NT2/D1 (cell line): ENCODE measurements at regions not wholly inside any gene's neighbourhood (a gene's known extent, or its start where the extent isn't known, plus 50 kb on each side); places are given as distances from the start of the nearest gene placed in this dataset.
"Not testable (repeated sequence)": the region's sequence is repeated elsewhere in the genome, so short reads cannot be mapped to it uniquely, and the experiment has no call there.

Experiments used
- DNase-seq: peaks from one replicate; pipeline ENCODE4 v3.0.0-alpha.2; 2011; ENCODE audit warnings: low read depth, low spot score
- H3K27me3 ChIP-seq: 2 replicates; pipeline ENCODE4 v1.6.0; 2011; ENCODE audit warnings: mild to moderate bottlenecking; ENCODE audit not compliant: insufficient read length, insufficient read depth
- H3K36me3 ChIP-seq: 2 replicates; pipeline ENCODE4 v1.6.1; 2011; ENCODE audit warnings: mild to moderate bottlenecking, low read length, mixed read lengths; ENCODE audit not compliant: insufficient read depth, insufficient read length
- H3K4me1 ChIP-seq: 2 replicates; pipeline ENCODE4 v1.5.1; 2011; ENCODE audit not compliant: insufficient read depth, insufficient read length
- H3K4me3 ChIP-seq: 2 replicates; pipeline ENCODE4 v1.5.1; 2011; ENCODE audit warnings: low read depth; ENCODE audit not compliant: insufficient read length
- H3K9ac ChIP-seq: 2 replicates; pipeline ENCODE4 v1.6.0; 2011; ENCODE audit warnings: low read depth; ENCODE audit not compliant: insufficient read length
- H3K9me3 ChIP-seq: 2 replicates; pipeline ENCODE4 v1.5.1; 2011; ENCODE audit warnings: mild to moderate bottlenecking, low read length; ENCODE audit not compliant: insufficient read depth
- SUZ12 ChIP-seq: IDR thresholded peaks from 2 replicates; pipeline ENCODE4 v1.6.1; 2011; ENCODE audit not compliant: insufficient read length, insufficient read depth; ENCODE audit errors: extremely low read depth
- YY1 ChIP-seq: IDR thresholded peaks from 2 replicates; pipeline ENCODE4 v1.6.1; 2011; ENCODE audit not compliant: insufficient read length, insufficient read depth
- ZNF274 ChIP-seq: IDR thresholded peaks from 2 replicates; pipeline ENCODE4 v1.6.1; 2011; ENCODE audit warnings: mild to moderate bottlenecking, low read depth, low read length

DNA sequence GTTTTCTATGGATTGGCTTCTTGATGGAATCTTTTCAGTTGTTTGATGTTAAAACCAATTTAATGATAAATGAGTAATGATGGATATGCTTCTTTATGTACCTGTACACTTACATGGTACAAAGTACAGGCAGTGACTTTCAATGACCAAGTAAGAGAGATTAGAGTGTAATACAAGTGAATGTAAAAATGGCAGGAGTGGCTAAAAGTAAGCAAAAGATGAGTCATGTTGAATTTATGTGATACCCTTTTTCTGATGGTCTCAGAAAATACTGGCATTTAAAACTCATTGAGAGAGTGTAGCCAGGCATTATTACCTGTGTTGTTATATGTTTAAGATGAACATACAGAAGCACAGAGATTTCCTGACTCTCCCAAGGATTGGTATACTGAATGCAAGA is 97.1 kb downstream of the GPR85 start:
- no peaks in the 10 kb centered on the region for H3K4me1 ChIP-seq

GRCh38 chr7:112987171-112987570 is 99.5 kb downstream of the GPR85 start:
- Histone ChIP-seq H3K9ac (no peak overlapping the region), H3K9me3 (no peaks in the 10 kb centered on the region), H3K36me3 (no peaks in the 10 kb centered on the region), H3K4me3 (no peak overlapping the region), H3K4me1 (no peaks in the 10 kb centered on the region), H3K27me3 (no peaks in the 10 kb centered on the region)
- TF ChIP-seq YY1, result no peak
- TF ChIP-seq SUZ12, result no peak
- no peak for DNase-seq

More for the DNA sequence above, 97.1 kb downstream of the GPR85 start:
- H3K9me3 ChIP-seq, result no peaks in the 10 kb centered on the region
- TF ChIP-seq SUZ12, result no peak
- no peak for TF ChIP-seq ZNF274
- no peak for TF ChIP-seq YY1
- H3K36me3 ChIP-seq, result no peaks in the 10 kb centered on the region
- H3K9ac ChIP-seq, result no peak overlapping the region
- no peak for DNase-seq
- no peak overlapping the region for H3K4me3 ChIP-seq
- H3K27me3 ChIP-seq, result no peaks in the 10 kb centered on the region

GRCh38 chr7:112986256-112987031 is 100.2 kb downstream of the GPR85 start:
- H3K9me3 ChIP-seq, result no peaks in the 10 kb centered on the region
- DNase-seq, result no peak
- no peaks in the 10 kb centered on the region for H3K36me3 ChIP-seq
- no peak overlapping the region for H3K4me3 ChIP-seq
- H3K27me3 ChIP-seq, result no peaks in the 10 kb centered on the region
- TF ChIP-seq ZNF274, result no peak
- no peak for TF ChIP-seq YY1
- no peak for TF ChIP-seq SUZ12
- H3K9ac ChIP-seq, result no peak overlapping the region
- H3K4me1 ChIP-seq, result no peaks in the 10 kb centered on the region

- no peaks in the 10 kb centered on the region for H3K27me3 ChIP-seq
- no peaks in the 10 kb centered on the region for H3K9me3 ChIP-seq
- H3K4me1 ChIP-seq, result no peaks in the 10 kb centered on the region
- no peak for DNase-seq
- TF ChIP-seq SUZ12 (no peak), YY1 (no peak), ZNF274 (no peak)
- H3K36me3 ChIP-seq, result no peaks in the 10 kb centered on the region
- no peak overlapping the region for H3K9ac ChIP-seq
- no peak overlapping the region for H3K4me3 ChIP-seq
Measured at GRCh38 chr7:112985377-112985987, 101.1 kb downstream of the GPR85 start.

- Histone ChIP-seq H3K9ac (no peak overlapping the region), H3K4me3 (no peak overlapping the region), H3K9me3 (no peaks in the 10 kb centered on the region), H3K4me1 (no peaks in the 10 kb centered on the region), H3K36me3 (no peaks in the 10 kb centered on the region), H3K27me3 (no peaks in the 10 kb centered on the region)
- TF ChIP-seq YY1 (no peak), ZNF274 (no peak), SUZ12 (no peak)
- no peak for DNase-seq
Measured at GRCh38 chr7:112982441-112983063, 104.1 kb downstream of the GPR85 start.

- no peak overlapping the region for H3K9ac ChIP-seq
- H3K27me3 ChIP-seq, result no peaks in the 10 kb centered on the region
- DNase-seq, result no peak
- H3K9me3 ChIP-seq, result no peaks in the 10 kb centered on the region
- TF ChIP-seq SUZ12, result no peak
- no peak for TF ChIP-seq ZNF274
- no peak for TF ChIP-seq YY1
- no peaks in the 10 kb centered on the region for H3K36me3 ChIP-seq
- no peaks in the 10 kb centered on the region for H3K4me1 ChIP-seq
- no peak overlapping the region for H3K4me3 ChIP-seq
Measured at GRCh38 chr7:112981966-112982365, 104.7 kb downstream of the GPR85 start.

GRCh38 chr7:112979055-112979454 is 107.6 kb downstream of the GPR85 start:
- not testable (repeated sequence) for H3K4me3 ChIP-seq, H3K36me3 ChIP-seq, H3K9ac ChIP-seq, H3K4me1 ChIP-seq, DNase-seq, H3K27me3 ChIP-seq, H3K9me3 ChIP-seq

GRCh38 chr7:112977244-112977955 is 109.2 kb downstream of the GPR85 start:
- not testable (repeated sequence) for H3K9ac ChIP-seq, H3K4me3 ChIP-seq, H3K9me3 ChIP-seq, H3K27me3 ChIP-seq, DNase-seq, H3K36me3 ChIP-seq, H3K4me1 ChIP-seq
